GM13977 (cell line): ENCODE measurements at regions not wholly inside any gene's neighbourhood (a gene's known extent, or its start where the extent isn't known, plus 50 kb on each side); places are given as distances from the start of the nearest gene placed in this dataset.

ENCODE experiments used
- DNase-seq: peaks from one replicate; pipeline ENCODE4 v3.0.0; 2012; ENCODE audit warnings: low spot score
- CTCF ChIP-seq: IDR thresholded peaks from 2 replicates; pipeline ENCODE4 v1.5.1; 2012; ENCODE audit warnings: mild to moderate bottlenecking, control low read depth; ENCODE audit not compliant: insufficient read depth; ENCODE audit errors: extremely low read depth, missing control alignments
- in situ Hi-C: fragments of 300-500 bp; cut with MboI; formaldehyde crosslinking; loops from one replicate; pipeline ENCODE4 v1.12.0; 2022; ENCODE audit warnings: low sequenced_read_pairs, low pct_unique_long_range_greater_than_20kb, mixed read lengths, inconsistent platforms; ENCODE audit not compliant: unreplicated experiment

DNA sequence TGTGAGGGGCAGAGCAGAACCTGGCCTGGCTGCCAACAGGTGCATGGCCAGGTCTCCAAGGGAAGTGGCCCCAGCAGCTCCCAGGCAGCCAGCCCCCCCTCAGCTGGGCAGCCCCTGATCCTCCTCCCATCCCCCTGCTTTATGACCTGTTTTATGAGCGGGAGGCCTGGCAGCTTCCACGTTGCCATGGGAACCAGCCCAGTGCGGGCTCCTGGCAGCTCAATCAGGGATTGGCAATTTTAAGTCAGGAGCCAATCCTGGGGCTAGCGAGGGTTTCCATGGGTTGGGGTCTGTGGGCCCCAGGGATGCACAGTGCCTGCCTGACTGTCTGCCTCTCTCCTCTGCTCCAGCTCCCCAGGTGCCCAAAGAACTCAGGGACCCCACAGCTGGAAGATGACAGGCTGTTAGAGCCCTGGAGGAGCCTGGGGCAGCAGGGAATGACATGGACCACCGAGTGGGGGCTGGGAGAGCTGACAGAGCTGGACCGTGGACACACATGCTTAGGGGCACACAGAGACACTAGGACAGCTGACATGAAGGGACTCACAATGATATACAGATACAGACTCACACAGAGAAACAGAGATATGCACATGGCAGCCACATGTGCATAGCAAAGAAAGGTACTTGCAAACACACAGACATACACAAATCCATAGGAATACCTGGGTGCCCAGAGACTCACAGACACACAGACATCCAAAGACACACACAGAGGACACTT, 56.5 kb upstream of the SIRPA start:
- in situ Hi-C loops = no loop called here
- no peak for TF ChIP-seq CTCF
- no peak for DNase-seq

DNA sequence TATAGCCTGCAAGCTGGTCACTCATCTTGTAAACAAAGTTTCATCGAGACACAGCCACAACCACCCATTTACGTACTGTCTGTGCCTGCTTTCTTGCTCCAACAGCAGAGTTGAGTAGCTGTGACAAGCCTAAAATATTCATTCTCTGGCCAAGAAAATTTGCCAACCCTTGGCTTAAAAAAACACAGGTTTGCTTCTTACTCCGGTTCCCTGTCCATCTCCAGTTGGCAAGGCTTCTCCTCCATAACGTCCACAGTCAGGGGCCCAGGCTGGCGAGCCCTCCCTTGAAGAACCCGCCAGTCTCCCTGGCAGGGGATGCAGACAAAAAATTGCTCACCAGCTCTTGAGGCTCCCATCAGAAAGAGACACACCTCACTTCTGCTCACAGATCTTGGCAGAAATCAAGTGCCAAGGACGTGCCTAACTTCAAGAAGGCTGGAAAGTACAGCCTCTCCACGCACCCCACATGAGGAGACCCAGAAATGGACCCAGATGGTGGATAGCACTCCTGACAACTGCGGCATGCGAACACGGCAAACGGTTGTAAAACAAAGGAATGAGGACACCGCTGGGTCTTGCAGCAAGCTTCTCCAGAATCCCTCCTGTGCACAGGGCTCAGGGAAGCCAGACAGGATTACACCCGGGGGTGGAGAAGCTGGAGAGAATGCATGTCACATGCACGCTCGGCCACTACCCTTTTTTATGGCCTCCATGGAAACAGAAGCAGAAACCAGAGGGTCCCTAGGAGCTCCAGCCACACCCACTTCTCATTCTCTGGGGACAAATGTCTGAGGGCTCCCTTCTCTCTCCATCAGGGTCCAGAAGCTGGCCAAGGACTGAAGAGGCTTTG, 59.8 kb upstream of the SIRPA start:
- in situ Hi-C loops = no loop called here
- DNase-seq = no peak
- no peak for TF ChIP-seq CTCF

GRCh38 chr20:1833728-1834726, 61.2 kb upstream of the SIRPA start:
- DNase-seq = no peak
- TF ChIP-seq CTCF = no peak
- in situ Hi-C loops = no loop called here

- in situ Hi-C loops = no loop called here
- TF ChIP-seq CTCF = no peak
- no peak for DNase-seq
These were observed 62.0 kb upstream of the SIRPA start for GRCh38 chr20:1833216-1833615.

- no peak for DNase-seq
- in situ Hi-C loops = no loop called here
- no peak for TF ChIP-seq CTCF
These were observed 62.6 kb upstream of the SIRPA start for GRCh38 chr20:1832634-1833033.

DNA sequence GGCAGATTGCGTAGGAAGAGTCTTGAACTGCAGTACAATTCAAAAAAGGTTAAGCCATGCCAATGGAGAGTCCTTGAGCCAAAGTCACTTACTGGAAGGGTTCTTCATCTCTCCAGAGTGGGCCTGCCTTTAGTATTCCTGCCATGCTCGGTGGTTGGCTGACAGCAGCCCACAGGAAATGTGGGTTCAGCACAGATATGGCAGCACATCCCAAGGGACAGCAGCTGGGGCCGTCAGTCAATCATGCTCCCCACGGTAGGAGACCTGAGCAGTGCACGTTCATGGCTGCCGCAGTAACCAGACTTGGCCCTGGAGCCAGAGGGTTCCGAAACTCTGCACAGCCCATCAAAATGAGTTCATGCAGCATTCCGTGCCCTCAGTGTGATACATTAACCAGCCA, 63.6 kb upstream of the SIRPA start:
- DNase-seq = no peak
- in situ Hi-C loops = no loop called here
- no peak for TF ChIP-seq CTCF
